ENCODE measurements at regions not wholly inside any gene's neighbourhood (a gene's known extent, or its start where the extent isn't known, plus 50 kb on each side); places are given as distances from the start of the nearest gene placed in this dataset.

- DNase-seq (ENCODE audit: insufficient read length, low spot score), result no peak
- FAIRE-seq, result no peak
Observed at GRCh38 chr20:22471156-22471836, 113.1 kb downstream of the FOXA2 start.

GRCh38 chr20:22470620-22471026 is 113.7 kb downstream of the FOXA2 start:
- no peak for FAIRE-seq
- no peak for DNase-seq (ENCODE audit: insufficient read length, low spot score)

- DNase-seq (ENCODE audit: insufficient read length, low spot score) (no peak), FAIRE-seq (no peak)
Observed at GRCh38 chr20:22466447-22467171, 117.8 kb downstream of the FOXA2 start.

DNA sequence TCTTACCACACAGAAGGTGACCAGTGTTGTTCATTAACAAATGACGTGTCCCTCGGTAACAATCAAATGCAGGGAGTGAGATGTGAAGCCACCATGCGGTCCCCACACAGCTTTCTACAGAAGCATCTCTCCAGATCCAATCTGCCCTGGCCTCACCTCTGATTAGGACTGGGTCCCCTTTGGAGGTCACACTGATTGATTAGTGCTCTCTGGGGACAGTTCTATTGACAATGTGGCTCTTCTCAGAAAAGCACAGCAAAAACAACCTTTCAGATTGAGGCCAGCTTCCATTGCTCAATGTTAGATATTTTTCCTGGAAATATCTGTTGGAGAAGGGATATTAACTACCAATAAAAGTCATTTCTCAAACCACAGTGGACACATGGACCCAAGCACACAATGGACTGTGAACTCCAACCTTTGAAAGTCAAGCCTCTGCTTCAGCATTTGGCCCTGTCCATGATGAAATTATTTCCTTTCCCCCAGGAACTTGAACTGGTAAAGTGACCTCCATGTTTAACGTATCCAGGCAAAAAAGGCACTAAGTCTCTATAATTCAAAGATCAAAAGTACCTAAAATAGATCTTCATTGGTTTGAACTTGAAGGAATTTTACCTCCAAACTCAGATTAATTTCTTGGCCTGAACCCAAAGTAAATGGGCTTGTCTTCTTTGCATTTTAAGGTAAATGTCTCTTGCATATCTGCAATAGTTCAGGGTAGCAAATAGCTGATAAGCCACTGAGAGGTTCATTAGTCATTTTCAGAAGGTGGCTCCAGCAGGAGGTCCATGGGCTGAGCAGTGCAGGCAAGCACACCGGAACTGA is 118.5 kb downstream of the FOXA2 start:
- FAIRE-seq, result no peak
- no peak for DNase-seq (ENCODE audit: insufficient read length, low spot score)

GRCh38 chr20:22464312-22465003 is 119.9 kb downstream of the FOXA2 start:
- FAIRE-seq (no peak), DNase-seq (ENCODE audit: insufficient read length, low spot score) (no peak)

GRCh38 chr20:22462975-22463914 is 121.1 kb downstream of the FOXA2 start:
- FAIRE-seq (no peak), DNase-seq (ENCODE audit: insufficient read length, low spot score) (no peak)

DNA sequence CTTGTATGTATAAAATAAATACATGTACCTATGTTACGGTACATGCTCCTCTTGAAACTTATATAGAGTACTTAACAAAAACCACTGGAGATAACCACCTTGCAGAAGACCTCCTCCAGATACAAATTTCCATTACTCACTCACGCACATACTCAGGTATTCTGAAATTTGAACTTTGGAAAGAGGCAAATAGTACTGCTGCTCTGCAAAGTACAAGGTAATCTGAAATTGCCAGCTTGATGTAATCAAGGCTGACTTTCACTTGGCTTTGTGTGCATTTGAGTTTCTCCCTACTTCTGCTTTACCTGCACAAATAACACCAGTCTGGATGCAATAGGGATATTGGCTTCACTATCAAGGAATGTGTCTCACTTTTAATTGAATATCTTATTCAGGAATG is 123.6 kb downstream of the FOXA2 start:
- FAIRE-seq (no peak), DNase-seq (ENCODE audit: insufficient read length, low spot score) (no peak)

DNA sequence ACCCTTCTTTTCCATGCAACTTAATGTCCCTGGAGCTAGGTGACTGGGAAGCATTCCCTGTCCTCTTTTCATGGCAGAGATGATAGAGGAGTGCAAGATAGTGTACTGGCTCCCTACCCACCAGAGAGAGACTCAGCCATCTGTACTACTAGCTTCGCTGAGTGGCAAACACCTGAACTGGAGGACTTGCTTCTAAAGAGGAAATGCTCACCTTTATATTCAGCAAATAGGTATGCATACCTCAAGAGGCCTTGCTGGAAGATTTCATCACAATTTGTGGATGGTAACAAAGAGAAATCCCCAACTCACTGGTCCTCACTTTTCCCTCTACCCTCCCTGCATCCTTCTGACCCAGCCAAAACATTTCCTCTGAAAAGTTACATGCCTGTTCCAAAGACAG is 124.1 kb downstream of the FOXA2 start:
- FAIRE-seq (no peak), DNase-seq (ENCODE audit: insufficient read length, low spot score) (no peak)

DNA sequence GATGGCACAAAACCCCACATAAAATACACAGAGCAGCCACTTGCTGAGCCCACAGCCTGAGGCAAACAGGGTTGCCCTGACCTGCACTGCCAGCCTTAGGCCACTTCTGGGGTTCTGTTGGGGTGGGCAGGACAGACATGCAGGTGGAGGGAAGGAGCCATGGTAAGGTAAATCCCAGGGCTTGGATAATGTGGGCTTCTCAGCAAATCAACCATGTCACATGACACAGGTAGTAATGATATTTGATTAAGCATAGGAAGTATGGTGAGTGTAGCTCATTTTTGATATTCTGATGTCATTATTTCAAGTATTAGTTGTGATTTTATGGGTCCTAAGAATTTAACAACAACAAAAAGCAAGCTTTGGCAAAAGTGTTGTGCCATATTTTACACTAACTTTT is 124.6 kb downstream of the FOXA2 start:
- FAIRE-seq (no peak), DNase-seq (ENCODE audit: insufficient read length, low spot score) (no peak)

- DNase-seq (ENCODE audit: insufficient read length, low spot score) (no peak), FAIRE-seq (no peak)
Observed at GRCh38 chr20:22456109-22456508, 128.3 kb downstream of the FOXA2 start.

GRCh38 chr20:22455259-22455658 is 129.1 kb downstream of the FOXA2 start:
- DNase-seq (ENCODE audit: insufficient read length, low spot score) (no peak), FAIRE-seq (no peak)

DNA sequence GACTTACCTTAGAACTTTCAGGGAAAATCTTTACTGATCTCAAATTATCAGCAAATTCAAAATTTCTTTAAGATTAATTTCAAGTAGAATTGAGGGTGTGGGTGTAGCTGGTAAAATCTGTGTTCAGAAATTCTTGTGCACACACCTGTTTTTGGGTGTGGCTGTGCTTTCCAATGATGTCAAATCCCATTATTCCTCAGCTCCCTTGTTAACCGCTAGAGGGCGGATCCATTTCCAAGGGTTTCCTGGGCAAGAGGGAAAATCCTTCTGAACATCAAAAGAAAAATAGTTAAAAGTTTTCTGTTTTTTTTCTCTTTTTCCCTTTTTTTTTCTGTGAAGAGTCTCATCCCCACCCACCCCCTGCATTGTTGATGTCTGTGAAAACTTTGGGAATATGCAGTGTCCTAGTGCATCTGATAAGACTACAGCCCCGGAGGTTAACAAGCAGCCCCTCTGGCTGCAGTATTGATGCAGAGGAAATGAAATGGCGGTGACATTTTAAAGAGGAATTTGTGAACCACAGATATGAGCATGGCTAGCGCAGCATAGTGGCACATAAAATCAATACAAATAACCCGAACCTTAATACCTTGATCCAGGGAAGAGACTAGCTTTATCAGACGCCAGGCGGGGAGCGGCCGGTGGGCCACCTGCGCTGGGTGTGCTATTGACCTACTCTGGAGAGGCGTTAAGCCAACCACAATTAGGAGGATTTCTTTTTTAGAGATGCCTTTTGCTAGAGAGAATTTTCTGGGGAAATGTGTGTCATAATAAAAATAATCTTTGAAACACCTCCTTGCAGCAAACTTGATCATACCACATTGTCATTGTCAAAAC is 130.9 kb downstream of the FOXA2 start:
- no peak for FAIRE-seq

GRCh38 chr20:22452442-22453011 is 131.8 kb downstream of the FOXA2 start:
- DNase-seq (ENCODE audit: insufficient read length, low spot score), result no peak
- FAIRE-seq, result no peak

More for the DNA sequence above, 130.9 kb downstream of the FOXA2 start:
- no peak for DNase-seq (ENCODE audit: insufficient read length, low spot score)

GRCh38 chr20:22450537-22450936 is 133.8 kb downstream of the FOXA2 start:
- FAIRE-seq, result no peak

DNA sequence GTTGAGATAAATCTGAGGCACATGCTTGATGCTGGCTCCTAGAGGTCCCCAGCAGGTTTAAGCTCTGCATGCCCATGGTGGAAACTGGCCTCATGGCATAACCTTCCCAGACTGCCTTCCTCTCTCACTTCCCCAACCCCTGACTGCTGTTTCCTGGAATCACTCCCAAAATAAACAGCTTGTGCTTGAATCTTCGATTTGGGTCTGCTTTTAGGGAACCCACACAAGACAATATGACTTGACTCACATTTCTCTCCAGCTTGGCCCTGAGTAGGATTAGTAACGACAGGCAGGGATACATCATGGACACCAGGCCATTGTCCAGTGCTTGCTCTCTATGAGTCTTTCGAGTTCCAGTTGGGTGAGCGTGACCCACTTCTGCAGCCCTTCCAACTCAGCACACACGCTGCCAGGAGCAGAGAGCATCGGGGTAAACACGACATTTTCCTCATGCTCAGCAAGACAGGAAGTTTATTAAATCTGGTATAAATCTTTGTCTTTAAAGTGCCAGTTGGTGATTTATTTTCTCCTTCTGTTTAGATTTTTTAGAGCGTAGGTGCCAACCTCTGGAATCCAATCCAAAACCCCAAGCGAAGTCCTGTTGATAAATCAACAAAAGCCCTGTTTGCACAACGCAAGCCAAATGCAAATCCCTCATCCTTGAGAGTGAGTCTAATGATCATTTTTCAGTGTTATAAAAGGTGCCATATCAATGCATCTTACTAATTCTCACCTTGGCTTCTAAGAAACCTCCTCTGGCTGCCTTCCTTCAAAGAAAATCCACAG is 135.0 kb downstream of the FOXA2 start:
- DNase-seq (ENCODE audit: insufficient read length, low spot score), result no peak

More at GRCh38 chr20:22450537-22450936, 133.8 kb downstream of the FOXA2 start:
- DNase-seq (ENCODE audit: insufficient read length, low spot score), result no peak

DNA sequence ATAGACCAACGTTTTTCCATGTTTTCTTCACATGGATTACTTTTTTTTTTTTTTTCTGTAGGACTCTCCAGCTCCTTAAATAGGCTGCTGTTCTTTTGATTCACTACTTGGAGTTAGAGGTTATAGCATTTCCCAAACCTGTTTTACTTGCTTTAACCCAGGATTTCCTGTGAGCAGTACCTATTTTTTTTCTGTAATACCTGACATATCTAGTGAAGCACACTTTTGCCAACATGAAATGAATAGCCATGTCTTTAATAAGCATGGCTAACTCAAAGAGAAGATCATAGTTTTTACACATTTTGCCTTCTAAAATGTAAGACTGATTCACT is 137.0 kb downstream of the FOXA2 start:
- DNase-seq (ENCODE audit: insufficient read length, low spot score), result no peak
- FAIRE-seq, result no peak

More for the DNA sequence above, 135.0 kb downstream of the FOXA2 start:
- FAIRE-seq, result no peak

- FAIRE-seq, result no peak
- DNase-seq (ENCODE audit: insufficient read length, low spot score), result no peak
Observed at GRCh38 chr20:22446613-22447446, 137.5 kb downstream of the FOXA2 start.
